Keratinocyte (primary cell): ENCODE measurements at regions not wholly inside any gene's neighbourhood (a gene's known extent, or its start where the extent isn't known, plus 50 kb on each side); places are given as distances from the start of the nearest gene placed in this dataset.

Experiments used
- DNase-seq: peaks from one replicate; pipeline ENCODE4 v3.0.0-alpha.2; 2011; ENCODE audit warnings: low read depth, missing footprints, low spot score
- FAIRE-seq: peaks from 2 replicates; lab custom pipeline; 2011; peaks lifted over from hg19 to GRCh38; lab: Jason Lieb, UNC
- H2AFZ ChIP-seq: 2 replicates; pipeline ENCODE4 v1.6.0; 2012; ENCODE audit warnings: low read length, control low read depth, inconsistent platforms; ENCODE audit not compliant: control insufficient read depth
- H3K27ac ChIP-seq: 2 replicates; pipeline ENCODE4 v1.5.1; 2011; ENCODE audit warnings: low read length; ENCODE audit not compliant: control insufficient read depth, insufficient read depth
- H3K27me3 ChIP-seq: 3 replicates; pipeline ENCODE4 v1.6.0; 2011; ENCODE audit warnings: low read length; ENCODE audit not compliant: control insufficient read depth, insufficient read depth; ENCODE audit errors: extremely low read depth
- H3K36me3 ChIP-seq, 2 experiments: 2 replicates in 1 of 2; 3 replicates in 1 of 2; pipeline ENCODE4 v1.5.1; 2011; ENCODE audit warnings: low read length in 2 of 2, mild to moderate bottlenecking in 1 of 2; ENCODE audit not compliant: control insufficient read depth in 2 of 2, insufficient read depth in 2 of 2; ENCODE audit errors: extremely low read depth in 1 of 2
- H3K4me1 ChIP-seq: 3 replicates; pipeline ENCODE4 v1.5.1; 2011; ENCODE audit warnings: low read length; ENCODE audit not compliant: control insufficient read depth, insufficient read depth; ENCODE audit errors: extremely low read depth
- H3K4me2 ChIP-seq: 3 replicates; pipeline ENCODE4 v1.6.0; 2011; ENCODE audit warnings: low read depth, low read length; ENCODE audit not compliant: control insufficient read depth, insufficient read depth; ENCODE audit errors: extremely low read depth
- H3K4me3 ChIP-seq, 3 experiments: fragments of 200-600 bp in 1 of 3; sonication (generic) in 1 of 3; 2 replicates in 2 of 3; 3 replicates in 1 of 3; pipeline ENCODE4 v1.5.1; 2011 to 2016; ENCODE audit warnings: low read length in 3 of 3, mild to moderate bottlenecking in 3 of 3, control low read depth in 2 of 3, inconsistent platforms in 1 of 3, low read depth in 1 of 3, mixed read lengths in 1 of 3, mixed run types in 1 of 3, moderate library complexity in 1 of 3; ENCODE audit not compliant: control insufficient read depth in 2 of 3, insufficient read depth in 2 of 3; ENCODE audit errors: extremely low read depth in 1 of 3
- H3K79me2 ChIP-seq: 2 replicates; pipeline ENCODE4 v1.6.0; 2012; ENCODE audit warnings: low read length; ENCODE audit not compliant: control insufficient read depth, insufficient read depth
- H3K9ac ChIP-seq: 3 replicates; pipeline ENCODE4 v1.6.0; 2011; ENCODE audit warnings: low read length; ENCODE audit not compliant: control insufficient read depth, insufficient read depth; ENCODE audit errors: extremely low read depth
- H3K9me1 ChIP-seq: 3 replicates; pipeline ENCODE4 v1.6.0; 2011; ENCODE audit warnings: low read length; ENCODE audit not compliant: control insufficient read depth, insufficient read depth; ENCODE audit errors: extremely low read depth
- H3K9me3 ChIP-seq: 2 replicates; pipeline ENCODE4 v1.5.1; 2012; ENCODE audit warnings: low read depth, low read length; ENCODE audit not compliant: control insufficient read depth
- H4K20me1 ChIP-seq: 3 replicates; pipeline ENCODE4 v1.6.0; 2011; ENCODE audit warnings: low read length; ENCODE audit not compliant: control insufficient read depth, insufficient read depth; ENCODE audit errors: extremely low read depth
- CTCF ChIP-seq, 3 experiments: IDR thresholded peaks in 1 of 3; conservative IDR thresholded peaks in 1 of 3; optimal IDR thresholded peaks in 1 of 3; 2 replicates in 2 of 3; 3 replicates in 1 of 3; pipeline versions ENCODE3 to v1.5.1; 2011; ENCODE audit warnings: low read length in 3 of 3, mild to moderate bottlenecking in 3 of 3, moderate library complexity in 2 of 3, control low read depth in 1 of 3, inconsistent platforms in 1 of 3; ENCODE audit not compliant: insufficient read depth in 2 of 3; ENCODE audit errors: extremely low read depth in 1 of 3
- EZH2 ChIP-seq: IDR thresholded peaks from one replicate; pipeline ENCODE4 v1.6.1; 2012; ENCODE audit warnings: inconsistent platforms, mild to moderate bottlenecking, low read length, moderate library complexity
- dilution Hi-C: fragments of 300-500 bp; cut with MboI; formaldehyde crosslinking; loops from one replicate; pipeline ENCODE4 v1.7.0; 2020; ENCODE audit warnings: low sequenced_read_pairs; ENCODE audit not compliant: extremely low pct_ligation_motif_present

GRCh38 chr7:20929199-20929598 is 142.5 kb upstream of the SP8 start:
- dilution Hi-C loops = no loop called here
- DNase-seq (no peak), FAIRE-seq (no peak)
- no peak overlapping the region for H2AFZ ChIP-seq
- H3K36me3 ChIP-seq = no peaks in the 10 kb centered on the region
- H3K4me2 ChIP-seq = no peak overlapping the region
- H3K79me2 ChIP-seq = no peaks in the 10 kb centered on the region
- no peaks in the 10 kb centered on the region for H3K4me1 ChIP-seq
- no peaks in the 10 kb centered on the region for H3K9me1 ChIP-seq
- H3K4me3 ChIP-seq = no peak overlapping the region
- H3K27me3 ChIP-seq = no peaks in the 10 kb centered on the region
- TF ChIP-seq EZH2 (no peak), CTCF (optimal IDR thresholded peaks at IDR 0.05 in 1 of 3, IDR thresholded peaks at IDR 0.05 in 1 of 3, conservative IDR thresholded peaks at IDR 0.05 in 1 of 3; ENCODE audit: extremely low read depth in 1 of 3, insufficient read depth in 2 of 3, low read length in 3 of 3) (no peak)
- no peak overlapping the region for H3K9ac ChIP-seq
- H3K9me3 ChIP-seq = no peaks in the 10 kb centered on the region
- no peak overlapping the region for H3K27ac ChIP-seq
- H4K20me1 ChIP-seq = no peaks in the 10 kb centered on the region

GRCh38 chr7:20931739-20932138 is 145.1 kb upstream of the SP8 start:
- Histone ChIP-seq H4K20me1 (no peaks in the 10 kb centered on the region), H3K27ac (no peak overlapping the region), H3K36me3 (no peaks in the 10 kb centered on the region), H2AFZ (no peak overlapping the region), H3K27me3 (no peaks in the 10 kb centered on the region), H3K79me2 (no peaks in the 10 kb centered on the region), H3K4me2 (no peak overlapping the region), H3K9me3 (no peaks in the 10 kb centered on the region), H3K9me1 (no peaks in the 10 kb centered on the region), H3K9ac (no peak overlapping the region), H3K4me3 (no peak overlapping the region), H3K4me1 (no peaks in the 10 kb centered on the region)
- dilution Hi-C loops = no loop called here
- DNase-seq (no peak), FAIRE-seq (no peak)
- TF ChIP-seq CTCF (optimal IDR thresholded peaks at IDR 0.05 in 1 of 3, IDR thresholded peaks at IDR 0.05 in 1 of 3, conservative IDR thresholded peaks at IDR 0.05 in 1 of 3; ENCODE audit: extremely low read depth in 1 of 3, insufficient read depth in 2 of 3, low read length in 3 of 3) (no peak), EZH2 (no peak)
